ENCODE measurements at regions not wholly inside any gene's neighbourhood (a gene's known extent, or its start where the extent isn't known, plus 50 kb on each side); places are given as distances from the start of the nearest gene placed in this dataset.
"Not testable (repeated sequence)": the region's sequence is repeated elsewhere in the genome, so short reads cannot be mapped to it uniquely, and the experiment has no call there.

GRCh38 chrY:7794441-7794840 is 882.9 kb upstream of the AMELY start:
- no peaks in the 10 kb centered on the region for H3K79me2 ChIP-seq (ENCODE audit: low read length)
- no peak for TF ChIP-seq EZH2phosphoT487 (IDR thresholded peaks at IDR 0.05; ENCODE audit: low read depth)
- TF ChIP-seq CTCF (IDR thresholded peaks at IDR 0.05; ENCODE audit: low read depth, low read length) = no peak
- no peaks in the 10 kb centered on the region for H3K36me3 ChIP-seq (replicated peaks; ENCODE audit: low read depth, low read length)
- H4K20me1 ChIP-seq (ENCODE audit: insufficient read depth, low read length) = no peaks in the 10 kb centered on the region
- H3K27ac ChIP-seq (ENCODE audit: low read length) = no peak overlapping the region
- H3K4me2 ChIP-seq (ENCODE audit: low read length) = no peak overlapping the region
- H3K4me1 ChIP-seq (ENCODE audit: low read length) = peaks cover 9% of the 10 kb centered on the region
- no peak overlapping the region for H3K4me3 ChIP-seq (ENCODE audit: low read length)
- H3K9me3 ChIP-seq (ENCODE audit: insufficient read depth, low read length) = no peaks in the 10 kb centered on the region
- H3K9ac ChIP-seq (ENCODE audit: low read length) = no peak overlapping the region
- no peaks in the 10 kb centered on the region for H3K27me3 ChIP-seq (ENCODE audit: low read depth, low read length)
- H2AFZ ChIP-seq (ENCODE audit: low read depth, low read length) = 0 out of 2 replicates have a peak overlapping the region, but pooled peaks have one; percentile 30

- no peaks in the 10 kb centered on the region for H4K20me1 ChIP-seq (ENCODE audit: insufficient read depth, low read length)
- TF ChIP-seq EZH2phosphoT487 (IDR thresholded peaks at IDR 0.05; ENCODE audit: low read depth) = no peak
- TF ChIP-seq CTCF (IDR thresholded peaks at IDR 0.05; ENCODE audit: low read depth, low read length) = no peak
- H3K9ac ChIP-seq (ENCODE audit: low read length) = no peak overlapping the region
- H3K4me2 ChIP-seq (ENCODE audit: low read length) = no peak overlapping the region
- no peak overlapping the region for H3K27ac ChIP-seq (ENCODE audit: low read length)
- H3K9me3 ChIP-seq (ENCODE audit: insufficient read depth, low read length) = no peaks in the 10 kb centered on the region
- H2AFZ ChIP-seq (ENCODE audit: low read depth, low read length) = no peak overlapping the region
- H3K79me2 ChIP-seq (ENCODE audit: low read length) = no peaks in the 10 kb centered on the region
- peaks cover 9% of the 10 kb centered on the region for H3K4me1 ChIP-seq (ENCODE audit: low read length)
- no peak overlapping the region for H3K4me3 ChIP-seq (ENCODE audit: low read length)
- no peaks in the 10 kb centered on the region for H3K27me3 ChIP-seq (ENCODE audit: low read depth, low read length)
- no peaks in the 10 kb centered on the region for H3K36me3 ChIP-seq (replicated peaks; ENCODE audit: low read depth, low read length)
Measured at GRCh38 chrY:7793989-7794388, 882.4 kb upstream of the AMELY start.

- H3K27ac ChIP-seq (ENCODE audit: low read length) = no peak overlapping the region
- no peak overlapping the region for H2AFZ ChIP-seq (ENCODE audit: low read depth, low read length)
- H4K20me1 ChIP-seq (ENCODE audit: insufficient read depth, low read length) = no peaks in the 10 kb centered on the region
- no peaks in the 10 kb centered on the region for H3K36me3 ChIP-seq (replicated peaks; ENCODE audit: low read depth, low read length)
- no peak for TF ChIP-seq CTCF (IDR thresholded peaks at IDR 0.05; ENCODE audit: low read depth, low read length)
- no peak for TF ChIP-seq EZH2phosphoT487 (IDR thresholded peaks at IDR 0.05; ENCODE audit: low read depth)
- no peak overlapping the region for H3K4me3 ChIP-seq (ENCODE audit: low read length)
- no peaks in the 10 kb centered on the region for H3K9me3 ChIP-seq (ENCODE audit: insufficient read depth, low read length)
- H3K4me2 ChIP-seq (ENCODE audit: low read length) = no peak overlapping the region
- no peak overlapping the region for H3K9ac ChIP-seq (ENCODE audit: low read length)
- no peaks in the 10 kb centered on the region for H3K79me2 ChIP-seq (ENCODE audit: low read length)
- peaks cover 9% of the 10 kb centered on the region for H3K4me1 ChIP-seq (ENCODE audit: low read length)
- no peaks in the 10 kb centered on the region for H3K27me3 ChIP-seq (ENCODE audit: low read depth, low read length)
Measured at GRCh38 chrY:7792431-7792830, 880.9 kb upstream of the AMELY start.

GRCh38 chrY:7781501-7781900 is 869.9 kb upstream of the AMELY start:
- H3K36me3 ChIP-seq (replicated peaks; ENCODE audit: low read depth, low read length) = no peaks in the 10 kb centered on the region
- H4K20me1 ChIP-seq (ENCODE audit: insufficient read depth, low read length) = no peaks in the 10 kb centered on the region
- H2AFZ ChIP-seq (ENCODE audit: low read depth, low read length) = no peak overlapping the region
- no peaks in the 10 kb centered on the region for H3K9me3 ChIP-seq (ENCODE audit: insufficient read depth, low read length)
- H3K4me3 ChIP-seq (ENCODE audit: low read length) = no peak overlapping the region
- no peak for TF ChIP-seq CTCF (IDR thresholded peaks at IDR 0.05; ENCODE audit: low read depth, low read length)
- no peak for TF ChIP-seq EZH2phosphoT487 (IDR thresholded peaks at IDR 0.05; ENCODE audit: low read depth)
- H3K27me3 ChIP-seq (ENCODE audit: low read depth, low read length) = no peaks in the 10 kb centered on the region
- H3K79me2 ChIP-seq (ENCODE audit: low read length) = no peaks in the 10 kb centered on the region
- no peak overlapping the region for H3K27ac ChIP-seq (ENCODE audit: low read length)
- no peak overlapping the region for H3K4me2 ChIP-seq (ENCODE audit: low read length)
- no peak overlapping the region for H3K9ac ChIP-seq (ENCODE audit: low read length)
- peaks cover 7% of the 10 kb centered on the region for H3K4me1 ChIP-seq (ENCODE audit: low read length)

- H3K9me3 ChIP-seq (ENCODE audit: insufficient read depth, low read length); H3K4me1 ChIP-seq (ENCODE audit: low read length); H3K36me3 ChIP-seq (replicated peaks; ENCODE audit: low read depth, low read length); H3K9ac ChIP-seq (ENCODE audit: low read length); H3K4me3 ChIP-seq (ENCODE audit: low read length); H3K4me2 ChIP-seq (ENCODE audit: low read length); H3K27me3 ChIP-seq (ENCODE audit: low read depth, low read length); H4K20me1 ChIP-seq (ENCODE audit: insufficient read depth, low read length); H2AFZ ChIP-seq (ENCODE audit: low read depth, low read length); H3K27ac ChIP-seq (ENCODE audit: low read length); H3K79me2 ChIP-seq (ENCODE audit: low read length): not testable (repeated sequence)
Measured at GRCh38 chrY:7775436-7775835, 863.9 kb upstream of the AMELY start.

Data from OCI-LY3 (cell line).